Tibial nerve (tissue), 4 donors: ENCODE measurements at regions not wholly inside any gene's neighbourhood (a gene's known extent, or its start where the extent isn't known, plus 50 kb on each side); places are given as distances from the start of the nearest gene placed in this dataset.

Experiments used
- DNase-seq, 2 donors: peaks; one replicate each; pipeline ENCODE4 v3.0.0-alpha.2; 2019; ENCODE audit warnings: low spot score in 2 of 2
- H3K27ac ChIP-seq, 4 donors: fragments of 200-600 bp; sonication (generic) in 3 of 4; one replicate each; pipeline ENCODE4 v1.5.1; 2017 to 2019; ENCODE audit warnings: mild to moderate bottlenecking in 1 of 4
- H3K27me3 ChIP-seq, 2 donors: fragments of 200-600 bp; sonication (generic) in 1 of 2; one replicate each; pipeline versions ENCODE4 v1.5.1 to v1.6.0; 2017 to 2019
- H3K36me3 ChIP-seq, 3 donors: fragments of 200-600 bp; sonication (generic); one replicate each; pipeline ENCODE4 v1.5.1; 2018 to 2019
- H3K4me1 ChIP-seq, 4 donors: fragments of 200-600 bp; sonication (generic) in 3 of 4; one replicate each; pipeline ENCODE4 v1.5.1; 2017 to 2019
- H3K4me3 ChIP-seq, 4 donors: fragments of 200-600 bp; sonication (generic) in 3 of 4; one replicate each; pipeline ENCODE4 v1.5.1; 2017 to 2019; ENCODE audit warnings: mild to moderate bottlenecking in 1 of 4, moderate library complexity in 1 of 4
- H3K9me3 ChIP-seq, 4 donors: fragments of 200-600 bp; sonication (generic) in 3 of 4; one replicate each; pipeline ENCODE4 v1.5.1; 2017 to 2019
- CTCF ChIP-seq, 5 experiments: fragments of 200-600 bp in 3 of 5; fragments of 450-650 bp in 2 of 5; sonication (generic) in 3 of 5; IDR thresholded peaks; one replicate each; pipeline ENCODE4 v1.5.1; 2016 to 2019; ENCODE audit warnings: antibody characterized with exemption in 5 of 5, mild to moderate bottlenecking in 3 of 5, moderate library complexity in 2 of 5
- EP300 ChIP-seq, 2 donors: sonication (generic); formaldehyde crosslinking; IDR thresholded peaks; one replicate each; pipeline ENCODE4 v1.6.1; 2017; ENCODE audit warnings: antibody characterized with exemption in 2 of 2, mild to moderate bottlenecking in 1 of 2
- POLR2A ChIP-seq, 2 donors: fragments of 450-650 bp; IDR thresholded peaks; one replicate each; pipeline ENCODE4 v1.6.1; 2017; ENCODE audit warnings: antibody characterized with exemption in 2 of 2, mild to moderate bottlenecking in 2 of 2, moderate library complexity in 2 of 2
- WGBS, 2 donors: methylation state at CpG; one replicate each; pipeline ENCODE4 v1.1.5; 2018; 5-methylcytosine and 5-hydroxymethylcytosine counted together

GRCh38 chr3:16801223-16801622 lies 83.5 kb upstream of the PLCL2 start:
- 0 to 11% methylated on average over 1 of the region's 1 CpG for WGBS, 2 donors

GRCh38 chr3:16801698-16802097 lies 83.1 kb upstream of the PLCL2 start:
- no peak for DNase-seq
- Histone ChIP-seq H3K27me3 (no peaks in the 10 kb centered on the region), H3K4me3 (no peak overlapping the region), H3K9me3 (no peaks in the 10 kb centered on the region), H3K36me3 (no peaks in the 10 kb centered on the region), H3K4me1 (peaks cover 0 to 12% (median 0%) of the 10 kb centered on the region in 4 donors), H3K27ac (no peak overlapping the region)
- WGBS, 2 donors, result 55 to 66% methylated on average over 5 of the region's 5 CpGs
- TF ChIP-seq EP300 (IDR thresholded peaks at IDR 0.05), result no peak

More at GRCh38 chr3:16801223-16801622, 83.5 kb upstream of the PLCL2 start:
- no peak overlapping the region for H3K4me3 ChIP-seq
- H3K4me1 ChIP-seq, result peaks cover 0 to 12% (median 0%) of the 10 kb centered on the region in 4 donors
- H3K36me3 ChIP-seq, result no peaks in the 10 kb centered on the region
- no peaks in the 10 kb centered on the region for H3K27me3 ChIP-seq
- no peak for DNase-seq
- TF ChIP-seq EP300 (IDR thresholded peaks at IDR 0.05), result peak in 1 of 2 donors; percentile 64
- TF ChIP-seq POLR2A (IDR thresholded peaks at IDR 0.05), result no peak
- no peaks in the 10 kb centered on the region for H3K9me3 ChIP-seq
- no peak overlapping the region for H3K27ac ChIP-seq

DNA sequence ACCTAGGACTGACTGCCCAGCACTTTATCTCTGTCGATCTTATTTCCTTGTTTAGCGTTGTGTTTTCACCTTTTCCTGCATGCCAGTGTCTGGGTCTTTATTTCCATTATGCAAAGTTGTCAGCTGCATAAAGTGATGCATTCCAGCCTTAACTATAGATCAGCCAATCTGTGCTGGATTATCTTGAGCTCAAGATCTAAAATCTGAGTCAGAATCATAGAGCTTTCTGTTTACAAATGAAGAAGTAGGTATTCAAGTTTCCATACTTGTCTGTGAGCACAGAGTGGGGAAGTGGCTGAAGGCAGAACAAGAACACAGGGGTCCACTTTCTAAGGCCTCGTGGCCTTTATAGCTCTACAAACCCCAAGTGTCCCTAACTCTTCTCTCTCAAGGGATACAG lies 82.4 kb upstream of the PLCL2 start:
- H3K9me3 ChIP-seq, result no peaks in the 10 kb centered on the region
- TF ChIP-seq CTCF (IDR thresholded peaks at IDR 0.05) (no peak), POLR2A (IDR thresholded peaks at IDR 0.05) (no peak), EP300 (IDR thresholded peaks at IDR 0.05) (no peak)
- WGBS, 2 donors, result 67 to 70% methylated on average over 3 of the region's 3 CpGs

GRCh38 chr3:16803019-16803418 lies 81.7 kb upstream of the PLCL2 start:
- no peak overlapping the region for H3K27ac ChIP-seq
- WGBS, 2 donors, result 95 to 96% methylated on average over 4 of the region's 4 CpGs

More for the DNA sequence above, 82.4 kb upstream of the PLCL2 start:
- no peaks in the 10 kb centered on the region for H3K27me3 ChIP-seq
- H3K4me1 ChIP-seq, result peaks cover 0 to 12% (median 0%) of the 10 kb centered on the region in 4 donors
- H3K27ac ChIP-seq, result no peak overlapping the region
- no peak overlapping the region for H3K4me3 ChIP-seq
- H3K36me3 ChIP-seq, result no peaks in the 10 kb centered on the region
- no peak for DNase-seq

DNA sequence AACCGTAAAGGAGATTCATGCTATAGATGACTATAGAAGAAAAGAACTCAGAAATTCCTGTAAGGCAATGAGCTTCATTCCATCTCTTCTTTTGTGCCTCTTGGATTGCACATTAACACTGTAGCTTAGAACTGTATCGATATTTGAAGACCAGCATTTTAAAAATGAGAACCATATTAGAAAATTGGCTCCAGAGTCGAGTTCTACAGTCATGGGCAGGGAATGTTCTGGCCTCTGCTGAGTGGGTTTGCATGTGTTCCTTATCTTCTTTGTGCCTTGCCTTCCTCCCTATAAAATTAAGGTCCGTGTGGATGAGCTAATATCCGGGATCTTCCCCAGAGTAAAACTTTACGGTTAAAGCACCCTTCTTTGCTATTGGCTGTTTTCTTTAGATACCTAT lies 77.4 kb upstream of the PLCL2 start:
- Histone ChIP-seq H3K36me3 (no peaks in the 10 kb centered on the region), H3K4me3 (no peak overlapping the region), H3K9me3 (no peaks in the 10 kb centered on the region), H3K4me1 (no peaks in the 10 kb centered on the region), H3K27ac (no peak overlapping the region), H3K27me3 (no peaks in the 10 kb centered on the region)
- WGBS, 2 donors, result 61 to 68% methylated on average over 6 of the region's 6 CpGs
- no peak for DNase-seq
- TF ChIP-seq CTCF (IDR thresholded peaks at IDR 0.05) (no peak), EP300 (IDR thresholded peaks at IDR 0.05) (no peak), POLR2A (IDR thresholded peaks at IDR 0.05) (no peak)

More at GRCh38 chr3:16803019-16803418, 81.7 kb upstream of the PLCL2 start:
- TF ChIP-seq POLR2A (IDR thresholded peaks at IDR 0.05), result no peak
- TF ChIP-seq EP300 (IDR thresholded peaks at IDR 0.05), result no peak
- no peak for TF ChIP-seq CTCF (IDR thresholded peaks at IDR 0.05)
- Histone ChIP-seq H3K9me3 (no peaks in the 10 kb centered on the region), H3K4me1 (peaks cover 0 to 12% (median 0%) of the 10 kb centered on the region in 4 donors), H3K36me3 (no peaks in the 10 kb centered on the region), H3K4me3 (no peak overlapping the region), H3K27me3 (no peaks in the 10 kb centered on the region)
- no peak for DNase-seq

GRCh38 chr3:16808393-16809107 lies 76.2 kb upstream of the PLCL2 start:
- Histone ChIP-seq H3K27ac (no peak overlapping the region), H3K4me3 (no peak overlapping the region), H3K4me1 (no peaks in the 10 kb centered on the region), H3K27me3 (no peaks in the 10 kb centered on the region), H3K9me3 (no peaks in the 10 kb centered on the region), H3K36me3 (no peaks in the 10 kb centered on the region)
- TF ChIP-seq CTCF (IDR thresholded peaks at IDR 0.05), result no peak
- no peak for DNase-seq
- 59 to 74% methylated on average over 3 of the region's 3 CpGs for WGBS, 2 donors
